ENCODE measurements at regions not wholly inside any gene's neighbourhood (a gene's known extent, or its start where the extent isn't known, plus 50 kb on each side); places are given as distances from the start of the nearest gene placed in this dataset.

DNA sequence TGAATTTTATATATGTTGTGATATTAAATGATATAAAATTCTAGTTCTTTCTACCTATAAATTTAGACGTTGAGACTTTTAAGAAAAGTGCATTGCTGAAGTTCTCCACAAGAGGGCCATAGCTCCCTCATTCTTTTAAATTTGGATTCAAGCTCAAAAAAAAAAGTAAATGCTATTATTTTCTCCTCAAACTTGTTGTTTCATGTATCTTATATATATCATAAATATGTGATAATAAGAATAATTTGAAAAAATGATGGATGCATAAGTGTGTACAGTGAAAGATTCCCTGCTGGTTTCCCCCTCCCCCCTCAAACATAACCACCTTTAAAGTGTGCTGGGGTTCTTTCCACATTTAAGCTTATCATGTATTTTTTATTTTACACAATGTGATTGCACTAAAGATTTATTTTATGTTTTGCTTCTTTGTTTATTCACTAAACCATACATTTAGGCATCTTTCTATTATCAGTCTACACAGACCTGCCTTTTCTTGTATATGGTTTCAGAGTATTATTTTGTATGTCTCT lies 769.4 kb upstream of the GOLIM4 start:
- no peak overlapping the region for H3K4me3 ChIP-seq (ENCODE audit: low read depth, poor library complexity, severe bottlenecking)
- intact Hi-C loops (cut with DNase I; ENCODE audit: low total_unique reads) = no loop called here
- DNase-seq (ENCODE audit: low spot score in 2 of 2) = no peak
- TF ChIP-seq POLR2A (IDR thresholded peaks at IDR 0.05) = no peak
- TF ChIP-seq, protein P1, sequence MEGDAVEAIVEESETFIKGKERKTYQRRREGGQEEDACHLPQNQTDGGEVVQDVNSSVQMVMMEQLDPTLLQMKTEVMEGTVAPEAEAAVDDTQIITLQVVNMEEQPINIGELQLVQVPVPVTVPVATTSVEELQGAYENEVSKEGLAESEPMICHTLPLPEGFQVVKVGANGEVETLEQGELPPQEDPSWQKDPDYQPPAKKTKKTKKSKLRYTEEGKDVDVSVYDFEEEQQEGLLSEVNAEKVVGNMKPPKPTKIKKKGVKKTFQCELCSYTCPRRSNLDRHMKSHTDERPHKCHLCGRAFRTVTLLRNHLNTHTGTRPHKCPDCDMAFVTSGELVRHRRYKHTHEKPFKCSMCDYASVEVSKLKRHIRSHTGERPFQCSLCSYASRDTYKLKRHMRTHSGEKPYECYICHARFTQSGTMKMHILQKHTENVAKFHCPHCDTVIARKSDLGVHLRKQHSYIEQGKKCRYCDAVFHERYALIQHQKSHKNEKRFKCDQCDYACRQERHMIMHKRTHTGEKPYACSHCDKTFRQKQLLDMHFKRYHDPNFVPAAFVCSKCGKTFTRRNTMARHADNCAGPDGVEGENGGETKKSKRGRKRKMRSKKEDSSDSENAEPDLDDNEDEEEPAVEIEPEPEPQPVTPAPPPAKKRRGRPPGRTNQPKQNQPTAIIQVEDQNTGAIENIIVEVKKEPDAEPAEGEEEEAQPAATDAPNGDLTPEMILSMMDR (IDR thresholded peaks at IDR 0.05) = no peak
- 0% methylated on average over 1 of the region's 1 CpG for WGBS, 2 donors

DNA sequence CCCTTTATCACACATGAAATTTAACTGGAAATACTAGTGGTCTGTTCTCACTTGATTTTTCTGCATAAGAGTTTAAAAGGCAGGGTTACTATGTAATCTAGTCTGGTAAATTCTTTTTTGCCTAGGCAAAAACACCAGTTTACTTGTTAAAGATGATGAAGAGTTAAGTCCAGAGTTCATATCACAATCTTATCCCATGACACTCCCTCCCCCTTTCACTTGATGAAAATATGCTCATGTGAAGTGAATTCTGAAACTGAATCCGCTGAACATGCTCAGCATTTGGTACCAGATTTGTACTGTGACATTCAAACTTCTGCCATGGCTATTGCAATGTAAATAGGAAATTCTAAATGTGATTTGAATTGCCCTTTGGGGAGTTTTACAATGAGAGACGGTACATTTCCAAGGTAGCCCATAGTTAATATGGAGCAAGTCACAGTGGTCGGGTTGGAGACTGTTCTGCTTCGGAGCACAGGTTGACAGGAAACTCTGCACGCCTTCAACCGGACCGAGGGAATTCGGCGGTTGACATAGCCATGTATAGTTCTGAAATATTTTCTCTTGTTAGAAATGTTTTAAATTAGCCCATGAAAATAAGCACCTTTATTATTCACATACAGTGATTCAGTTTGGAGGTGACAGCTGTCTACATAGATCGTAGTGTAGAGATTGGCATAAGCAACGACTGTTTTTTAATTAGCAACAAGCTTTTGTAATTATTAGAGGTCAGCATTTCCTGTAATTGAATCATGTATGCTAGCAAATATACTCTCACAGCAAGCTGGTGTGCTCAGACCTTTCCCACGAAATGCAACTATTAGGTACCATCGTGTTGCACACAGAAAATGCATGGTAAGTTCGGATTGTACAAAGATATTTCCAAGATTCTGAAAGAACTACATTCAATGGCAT lies 768.6 kb upstream of the GOLIM4 start:
- DNase-seq (ENCODE audit: low spot score in 2 of 2) = no peak
- no peak for TF ChIP-seq POLR2A (IDR thresholded peaks at IDR 0.05)
- TF ChIP-seq, protein P1 (IDR thresholded peaks at IDR 0.05) = no peak
- intact Hi-C loops (cut with DNase I; ENCODE audit: low total_unique reads) = no loop called here
- no peak overlapping the region for H3K4me3 ChIP-seq (ENCODE audit: low read depth, poor library complexity, severe bottlenecking)
- WGBS, 2 donors = 65 to 68% methylated on average over 14 of the region's 14 CpGs

DNA sequence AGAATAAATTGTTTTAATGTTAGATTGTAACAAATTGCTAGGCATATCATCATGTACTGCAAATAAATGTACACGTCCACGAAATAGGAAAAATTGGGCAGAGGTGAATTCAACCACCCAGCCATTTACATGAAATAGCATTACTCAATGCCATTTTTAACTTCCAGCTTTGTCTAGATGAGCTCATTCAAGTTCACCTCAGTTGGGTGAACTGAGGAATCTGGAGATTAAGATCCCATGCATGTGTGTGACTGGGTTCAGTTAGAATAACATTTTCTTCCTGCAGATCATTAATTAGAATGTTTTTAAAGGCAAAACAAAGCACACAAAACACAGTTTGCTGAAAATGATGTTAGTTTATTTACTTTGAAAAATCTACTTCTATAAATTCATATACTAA lies 767.8 kb upstream of the GOLIM4 start:
- 79 to 81% methylated on average over 2 of the region's 2 CpGs for WGBS, 2 donors
- no peak for DNase-seq (ENCODE audit: low spot score in 2 of 2)
- intact Hi-C loops (cut with DNase I; ENCODE audit: low total_unique reads) = no loop called here
- H3K4me3 ChIP-seq (ENCODE audit: low read depth, poor library complexity, severe bottlenecking) = no peak overlapping the region
- TF ChIP-seq, protein P1 (IDR thresholded peaks at IDR 0.05) = no peak
- no peak for TF ChIP-seq POLR2A (IDR thresholded peaks at IDR 0.05)

DNA sequence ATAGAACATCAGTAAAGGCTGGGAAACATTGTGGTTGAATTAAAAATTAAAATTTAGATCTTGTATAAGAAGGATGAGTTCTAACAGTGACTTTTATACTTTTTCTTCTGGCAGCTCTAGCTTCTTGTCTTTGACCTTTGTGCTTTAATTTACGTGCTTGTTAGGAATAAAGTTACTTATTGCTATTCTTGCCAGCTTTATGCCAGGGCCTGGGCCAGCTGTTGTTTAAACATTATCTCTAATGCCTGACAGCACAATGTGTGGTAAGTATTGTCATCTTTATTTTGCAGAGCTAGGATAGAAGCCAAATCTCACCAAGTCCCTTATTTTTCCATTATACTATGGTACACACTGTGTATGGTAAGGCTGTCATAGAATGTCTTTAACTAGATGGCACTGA lies 766.7 kb upstream of the GOLIM4 start:
- intact Hi-C loops (cut with DNase I; ENCODE audit: low total_unique reads) = no loop called here
- H3K4me3 ChIP-seq (ENCODE audit: low read depth, poor library complexity, severe bottlenecking) = no peak overlapping the region
- TF ChIP-seq POLR2A (IDR thresholded peaks at IDR 0.05) = no peak
- TF ChIP-seq, protein P1 (IDR thresholded peaks at IDR 0.05) = no peak
- no peak for DNase-seq (ENCODE audit: low spot score in 2 of 2)
- 70 to 72% methylated on average over 1 of the region's 1 CpG for WGBS, 2 donors

DNA sequence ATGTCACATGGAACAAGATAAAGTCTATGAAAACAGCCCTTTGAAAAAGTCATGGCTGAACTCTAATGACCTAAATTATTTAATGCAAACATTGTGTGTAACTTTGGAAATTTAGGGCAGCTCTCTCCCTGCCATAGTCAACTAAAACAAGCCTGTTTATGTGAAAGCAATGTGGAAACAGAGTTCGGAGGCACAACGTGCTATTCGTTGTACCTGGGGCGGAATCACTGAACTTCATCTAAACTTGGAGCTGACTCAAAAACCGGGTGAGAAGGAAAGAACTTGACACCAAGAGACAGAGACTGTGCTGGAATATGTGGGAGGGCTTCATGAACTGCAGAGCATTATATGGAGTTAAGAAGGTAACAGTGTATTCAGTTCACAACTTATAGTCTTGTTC lies 764.9 kb upstream of the GOLIM4 start:
- DNase-seq (ENCODE audit: low spot score in 2 of 2) = no peak
- WGBS, 2 donors = 75 to 78% methylated on average over 5 of the region's 5 CpGs
- intact Hi-C loops (cut with DNase I; ENCODE audit: low total_unique reads) = no loop called here
- no peak overlapping the region for H3K4me3 ChIP-seq (ENCODE audit: low read depth, poor library complexity, severe bottlenecking)
- TF ChIP-seq POLR2A (IDR thresholded peaks at IDR 0.05) = no peak
- TF ChIP-seq, protein P1 (IDR thresholded peaks at IDR 0.05) = no peak
